Tibial nerve (tissue), 4 donors: ENCODE measurements at regions not wholly inside any gene's neighbourhood (a gene's known extent, or its start where the extent isn't known, plus 50 kb on each side); places are given as distances from the start of the nearest gene placed in this dataset.

Experiments
- DNase-seq, 2 donors: peaks; one replicate each; pipeline ENCODE4 v3.0.0-alpha.2; 2019; ENCODE audit warnings: low spot score in 2 of 2
- H3K27ac ChIP-seq, 4 donors: fragments of 200-600 bp; sonication (generic) in 3 of 4; one replicate each; pipeline ENCODE4 v1.5.1; 2017 to 2019; ENCODE audit warnings: mild to moderate bottlenecking in 1 of 4
- H3K27me3 ChIP-seq, 2 donors: fragments of 200-600 bp; sonication (generic) in 1 of 2; one replicate each; pipeline versions ENCODE4 v1.5.1 to v1.6.0; 2017 to 2019
- H3K36me3 ChIP-seq, 3 donors: fragments of 200-600 bp; sonication (generic); one replicate each; pipeline ENCODE4 v1.5.1; 2018 to 2019
- H3K4me1 ChIP-seq, 4 donors: fragments of 200-600 bp; sonication (generic) in 3 of 4; one replicate each; pipeline ENCODE4 v1.5.1; 2017 to 2019
- H3K4me3 ChIP-seq, 4 donors: fragments of 200-600 bp; sonication (generic) in 3 of 4; one replicate each; pipeline ENCODE4 v1.5.1; 2017 to 2019; ENCODE audit warnings: mild to moderate bottlenecking in 1 of 4, moderate library complexity in 1 of 4
- H3K9me3 ChIP-seq, 4 donors: fragments of 200-600 bp; sonication (generic) in 3 of 4; one replicate each; pipeline ENCODE4 v1.5.1; 2017 to 2019
- EP300 ChIP-seq, 2 donors: sonication (generic); formaldehyde crosslinking; IDR thresholded peaks; one replicate each; pipeline ENCODE4 v1.6.1; 2017; ENCODE audit warnings: antibody characterized with exemption in 2 of 2, mild to moderate bottlenecking in 1 of 2
- POLR2A ChIP-seq, 2 donors: fragments of 450-650 bp; IDR thresholded peaks; one replicate each; pipeline ENCODE4 v1.6.1; 2017; ENCODE audit warnings: antibody characterized with exemption in 2 of 2, mild to moderate bottlenecking in 2 of 2, moderate library complexity in 2 of 2
- WGBS, 2 donors: methylation state at CpG; one replicate each; pipeline ENCODE4 v1.1.5; 2018; 5-methylcytosine and 5-hydroxymethylcytosine counted together
- TF ChIP-seq, protein P1 (sequence below), 5 experiments: fragments of 200-600 bp in 3 of 5; fragments of 450-650 bp in 2 of 5; sonication (generic) in 3 of 5; IDR thresholded peaks; one replicate each; pipeline ENCODE4 v1.5.1; 2016 to 2019; ENCODE audit warnings: antibody characterized with exemption in 5 of 5, mild to moderate bottlenecking in 3 of 5, moderate library complexity in 2 of 5

DNA sequence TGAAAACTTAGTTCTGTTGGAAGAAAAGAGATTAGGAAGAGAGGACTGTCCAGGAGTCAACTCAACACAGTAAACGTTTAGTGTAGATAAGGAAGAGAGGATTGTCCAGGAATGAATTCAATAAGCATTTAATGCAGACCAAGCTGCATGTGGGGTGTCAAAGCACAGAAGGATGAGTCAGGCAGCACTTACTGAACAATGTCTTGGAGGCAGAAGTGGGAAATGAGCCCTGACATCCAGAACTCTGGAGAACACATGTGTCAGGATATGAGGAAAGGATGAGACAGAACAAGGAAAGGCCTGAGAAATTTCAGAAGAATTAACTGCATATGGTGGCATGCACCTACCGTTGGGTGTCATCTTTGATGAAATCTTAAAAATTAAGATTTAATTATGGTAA, 429.2 kb upstream of the HTR2A start:
- Histone ChIP-seq H3K27me3 (no peaks in the 10 kb centered on the region), H3K36me3 (no peaks in the 10 kb centered on the region), H3K4me1 (no peaks in the 10 kb centered on the region), H3K27ac (no peak overlapping the region), H3K9me3 (no peaks in the 10 kb centered on the region), H3K4me3 (no peak overlapping the region)
- TF ChIP-seq, protein P1, sequence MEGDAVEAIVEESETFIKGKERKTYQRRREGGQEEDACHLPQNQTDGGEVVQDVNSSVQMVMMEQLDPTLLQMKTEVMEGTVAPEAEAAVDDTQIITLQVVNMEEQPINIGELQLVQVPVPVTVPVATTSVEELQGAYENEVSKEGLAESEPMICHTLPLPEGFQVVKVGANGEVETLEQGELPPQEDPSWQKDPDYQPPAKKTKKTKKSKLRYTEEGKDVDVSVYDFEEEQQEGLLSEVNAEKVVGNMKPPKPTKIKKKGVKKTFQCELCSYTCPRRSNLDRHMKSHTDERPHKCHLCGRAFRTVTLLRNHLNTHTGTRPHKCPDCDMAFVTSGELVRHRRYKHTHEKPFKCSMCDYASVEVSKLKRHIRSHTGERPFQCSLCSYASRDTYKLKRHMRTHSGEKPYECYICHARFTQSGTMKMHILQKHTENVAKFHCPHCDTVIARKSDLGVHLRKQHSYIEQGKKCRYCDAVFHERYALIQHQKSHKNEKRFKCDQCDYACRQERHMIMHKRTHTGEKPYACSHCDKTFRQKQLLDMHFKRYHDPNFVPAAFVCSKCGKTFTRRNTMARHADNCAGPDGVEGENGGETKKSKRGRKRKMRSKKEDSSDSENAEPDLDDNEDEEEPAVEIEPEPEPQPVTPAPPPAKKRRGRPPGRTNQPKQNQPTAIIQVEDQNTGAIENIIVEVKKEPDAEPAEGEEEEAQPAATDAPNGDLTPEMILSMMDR (IDR thresholded peaks at IDR 0.05): no peak
- no peak for TF ChIP-seq POLR2A (IDR thresholded peaks at IDR 0.05)
- TF ChIP-seq EP300 (IDR thresholded peaks at IDR 0.05): no peak
- no peak for DNase-seq
- WGBS, 2 donors: 82 to 83% methylated on average over 2 of the region's 2 CpGs

DNA sequence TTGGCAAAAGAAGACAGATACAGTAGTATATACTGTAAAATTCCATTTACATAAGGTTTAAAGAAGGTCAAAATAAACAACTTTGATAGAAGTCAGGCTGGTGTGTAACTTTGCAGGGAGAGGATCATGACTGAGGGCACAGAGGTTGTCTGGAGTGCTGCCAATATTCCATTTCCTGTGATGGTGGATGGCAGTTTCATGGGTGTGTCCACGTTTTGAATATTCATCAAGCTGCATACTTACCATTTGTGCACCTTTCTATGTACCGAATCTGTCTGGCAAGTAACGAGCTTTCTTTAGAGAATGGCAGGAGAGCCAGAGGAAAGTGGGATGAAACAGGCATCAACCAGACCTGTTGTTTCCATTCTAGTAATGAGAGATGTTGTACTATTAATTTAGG, 420.5 kb upstream of the HTR2A start:
- WGBS, 2 donors: 68 to 71% methylated on average over 3 of the region's 3 CpGs
- no peaks in the 10 kb centered on the region for H3K4me1 ChIP-seq
- H3K9me3 ChIP-seq: no peaks in the 10 kb centered on the region
- DNase-seq: no peak
- TF ChIP-seq POLR2A (IDR thresholded peaks at IDR 0.05) (no peak), EP300 (IDR thresholded peaks at IDR 0.05) (no peak)
- TF ChIP-seq, protein P1 (IDR thresholded peaks at IDR 0.05): no peak
- H3K27ac ChIP-seq: no peak overlapping the region
- no peaks in the 10 kb centered on the region for H3K27me3 ChIP-seq
- H3K36me3 ChIP-seq: no peaks in the 10 kb centered on the region
- no peak overlapping the region for H3K4me3 ChIP-seq

DNA sequence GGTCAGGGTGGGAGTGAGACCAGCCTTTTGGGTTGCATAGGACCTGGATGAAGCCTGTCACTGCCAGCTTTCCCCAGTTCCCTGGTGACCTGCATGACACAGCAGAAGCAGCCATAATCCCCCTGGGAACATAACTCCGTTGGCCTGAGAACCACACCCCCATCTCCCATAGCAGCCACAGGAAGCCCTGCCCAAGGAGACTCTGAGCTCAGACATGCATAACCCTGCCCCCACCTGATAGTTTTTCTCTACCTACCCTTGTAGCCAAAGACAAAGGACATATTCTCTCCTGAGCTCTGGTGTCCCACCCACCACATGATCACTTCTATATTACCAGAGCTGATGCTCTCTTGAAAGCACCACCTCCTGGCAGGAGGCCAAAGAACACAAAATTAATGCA, 413.5 kb upstream of the HTR2A start:
- TF ChIP-seq POLR2A (IDR thresholded peaks at IDR 0.05): no peak
- TF ChIP-seq, protein P1 (IDR thresholded peaks at IDR 0.05): no peak
- no peak for TF ChIP-seq EP300 (IDR thresholded peaks at IDR 0.05)
- 10 to 36% methylated on average over 1 of the region's 1 CpG for WGBS, 2 donors
- Histone ChIP-seq H3K4me1 (no peaks in the 10 kb centered on the region), H3K4me3 (no peak overlapping the region), H3K9me3 (peaks cover 0 to 24% (median 0%) of the 10 kb centered on the region in 4 donors), H3K36me3 (no peaks in the 10 kb centered on the region), H3K27ac (no peak overlapping the region), H3K27me3 (no peaks in the 10 kb centered on the region)
- no peak for DNase-seq

DNA sequence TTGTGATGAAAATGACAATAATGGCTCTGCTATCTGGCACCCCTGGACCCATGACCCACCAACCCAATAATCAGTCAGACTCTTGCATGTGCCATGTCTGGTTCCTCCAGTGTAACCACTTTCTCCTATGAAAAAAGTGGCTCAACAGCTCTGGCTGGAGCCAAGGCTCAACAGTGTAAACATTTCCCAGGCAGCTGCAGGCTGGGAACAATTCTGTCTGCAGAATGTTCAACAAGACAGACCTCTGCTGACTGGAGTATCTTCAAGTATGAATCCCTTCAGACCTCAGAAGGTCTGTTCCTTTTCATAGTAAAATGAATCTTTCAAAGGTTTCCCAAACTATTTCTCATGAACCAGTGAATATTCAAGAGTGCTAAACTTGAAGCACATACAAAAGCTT, 410.1 kb upstream of the HTR2A start:
- Histone ChIP-seq H3K27ac (no peak overlapping the region), H3K36me3 (no peaks in the 10 kb centered on the region), H3K9me3 (peaks cover 0 to 24% (median 0%) of the 10 kb centered on the region in 4 donors), H3K27me3 (no peaks in the 10 kb centered on the region), H3K4me3 (no peak overlapping the region), H3K4me1 (no peaks in the 10 kb centered on the region)
- no peak for DNase-seq
- TF ChIP-seq EP300 (IDR thresholded peaks at IDR 0.05): no peak
- TF ChIP-seq, protein P1 (IDR thresholded peaks at IDR 0.05): no peak
- no peak for TF ChIP-seq POLR2A (IDR thresholded peaks at IDR 0.05)

DNA sequence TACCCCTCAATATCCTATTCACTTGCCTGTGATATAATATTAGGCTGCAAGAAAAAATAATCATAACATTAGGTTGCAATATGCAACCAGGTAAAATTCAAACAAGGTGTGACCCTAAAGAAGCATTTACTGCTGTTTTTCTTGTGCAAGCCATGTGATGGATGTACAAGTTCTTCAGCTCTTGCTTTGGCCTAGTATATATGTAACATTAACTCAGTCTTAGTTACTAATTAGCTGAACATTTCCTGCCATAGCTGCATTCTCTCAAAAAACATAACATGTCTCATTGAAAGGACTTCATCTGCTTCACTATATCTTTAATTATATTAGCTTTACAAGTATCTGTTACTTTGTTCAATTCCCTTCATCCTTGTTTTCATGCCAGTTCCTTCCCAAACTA, 406.8 kb upstream of the HTR2A start:
- Histone ChIP-seq H3K4me1 (no peaks in the 10 kb centered on the region), H3K27me3 (no peaks in the 10 kb centered on the region), H3K4me3 (no peak overlapping the region), H3K36me3 (no peaks in the 10 kb centered on the region), H3K9me3 (no peaks in the 10 kb centered on the region), H3K27ac (no peak overlapping the region)
- TF ChIP-seq POLR2A (IDR thresholded peaks at IDR 0.05): no peak
- TF ChIP-seq, protein P1 (IDR thresholded peaks at IDR 0.05): no peak
- TF ChIP-seq EP300 (IDR thresholded peaks at IDR 0.05): no peak
- no peak for DNase-seq
